Endothelial cell of umbilical vein (primary cell): ENCODE measurements at regions not wholly inside any gene's neighbourhood (a gene's known extent, or its start where the extent isn't known, plus 50 kb on each side); places are given as distances from the start of the nearest gene placed in this dataset.

Source experiments
- BruUV-seq: library from RNA; stranded (reverse); fragments of 400-500 nt; replicated peaks from 2 replicates; lab custom pipeline; 2021; lab: Mats Ljungman, UMichigan
- CTCF ChIA-PET: fragments of 300-600, 350-600 bp; sonication (Branson Sonifier 250); formaldehyde crosslinking; loops from one replicate; lab custom pipeline; 2021; ENCODE audit warnings: antibody characterized with exemption, inconsistent platforms; lab: Charles Lee
- POLR2A ChIA-PET: fragments of 300-600, 350-600 bp; sonication (Branson Sonifier 250); formaldehyde crosslinking; loops from one replicate; lab custom pipeline; 2021; ENCODE audit warnings: antibody characterized with exemption, inconsistent platforms; lab: Charles Lee
- DNase-seq: peaks from one replicate; pipeline ENCODE4 v3.0.0-alpha.2; 2011; ENCODE audit warnings: low read depth, low spot score
- FAIRE-seq: peaks from 2 replicates; lab custom pipeline; 2011; peaks lifted over from hg19 to GRCh38; lab: Jason Lieb, UNC
- H2AFZ ChIP-seq: 2 replicates; pipeline ENCODE4 v1.6.0; 2012; ENCODE audit warnings: low read depth, low read length, control low read depth, inconsistent platforms
- H3K27ac ChIP-seq: 2 replicates; pipeline ENCODE4 v1.5.1; 2011; ENCODE audit warnings: low read depth, mild to moderate bottlenecking, control low read depth, low read length, moderate library complexity; ENCODE audit not compliant: insufficient read depth
- H3K27me3 ChIP-seq, 2 experiments: 2 replicates each; pipeline versions ENCODE4 v1.6.0 to v1.6.1; 2011; ENCODE audit warnings: low read length in 2 of 2, mixed read lengths in 1 of 2; ENCODE audit not compliant: control insufficient read depth in 2 of 2, insufficient read depth in 2 of 2
- H3K36me3 ChIP-seq, 2 experiments: 2 replicates in 1 of 2; 3 replicates in 1 of 2; pipeline ENCODE4 v1.5.1; 2011; ENCODE audit warnings: low read length in 2 of 2, mild to moderate bottlenecking in 1 of 2, moderate library complexity in 1 of 2; ENCODE audit not compliant: control insufficient read depth in 2 of 2, insufficient read depth in 2 of 2; ENCODE audit errors: extremely low read depth in 1 of 2
- H3K4me1 ChIP-seq: 3 replicates; pipeline ENCODE4 v1.5.1; 2011; ENCODE audit warnings: mild to moderate bottlenecking, low read length; ENCODE audit not compliant: control insufficient read depth, insufficient read depth; ENCODE audit errors: extremely low read depth
- H3K4me2 ChIP-seq: 2 replicates; pipeline ENCODE4 v1.6.1; 2011; ENCODE audit warnings: low read length, control low read depth, mixed read lengths; ENCODE audit not compliant: insufficient read depth
- H3K4me3 ChIP-seq, 3 experiments: fragments of 200-600 bp in 1 of 3; sonication (generic), shearing (Covaris generic) in 1 of 3; replicated peaks in 1 of 3; 2 replicates each; pipeline ENCODE4 v1.5.1; 2011 to 2016; ENCODE audit warnings: control low read depth in 3 of 3, low read length in 3 of 3, mild to moderate bottlenecking in 2 of 3, inconsistent platforms in 1 of 3, low read depth in 1 of 3, moderate library complexity in 1 of 3; ENCODE audit not compliant: insufficient read depth in 1 of 3
- H3K79me2 ChIP-seq: 2 replicates; pipeline ENCODE4 v1.6.0; 2012; ENCODE audit warnings: low read length, inconsistent platforms; ENCODE audit not compliant: control insufficient read depth, insufficient read depth
- H3K9ac ChIP-seq: replicated peaks from 2 replicates; pipeline ENCODE3; 2011; ENCODE audit warnings: low read length, control low read depth; ENCODE audit not compliant: insufficient read depth; ENCODE audit errors: extremely low read depth
- H3K9me1 ChIP-seq: replicated peaks from 3 replicates; pipeline ENCODE4 v1.6.0; 2011; ENCODE audit warnings: mild to moderate bottlenecking, low read length; ENCODE audit not compliant: control insufficient read depth, insufficient read depth; ENCODE audit errors: extremely low read depth
- H3K9me3 ChIP-seq: replicated peaks from 2 replicates; pipeline ENCODE4 v1.5.1; 2012; ENCODE audit warnings: low read length, inconsistent platforms; ENCODE audit not compliant: control insufficient read depth, insufficient read depth
- H4K20me1 ChIP-seq: replicated peaks from 2 replicates; pipeline ENCODE3; 2011; ENCODE audit warnings: mild to moderate bottlenecking, low read length; ENCODE audit not compliant: control insufficient read depth, insufficient read depth; ENCODE audit errors: extremely low read depth
- EZH2 ChIP-seq: IDR thresholded peaks from 2 replicates; pipeline ENCODE4 v1.6.1; 2012; ENCODE audit warnings: borderline replicate concordance, low read depth, mild to moderate bottlenecking, moderate library complexity, low read length, inconsistent platforms; ENCODE audit not compliant: severe bottlenecking
- FOS ChIP-seq: IDR thresholded peaks from 2 replicates; pipeline ENCODE4 v1.6.1; 2011; ENCODE audit warnings: mild to moderate bottlenecking, low read length, moderate library complexity, borderline replicate concordance; ENCODE audit not compliant: insufficient read depth
- GATA2 ChIP-seq: IDR thresholded peaks from 2 replicates; pipeline ENCODE4 v1.7.0; 2011; ENCODE audit warnings: low read depth, mild to moderate bottlenecking, moderate library complexity, mixed read lengths, low read length; ENCODE audit not compliant: insufficient read length, insufficient read depth
- JUN ChIP-seq: IDR thresholded peaks from 2 replicates; pipeline ENCODE4 v1.6.1; 2011; ENCODE audit warnings: borderline replicate concordance, low read depth; ENCODE audit not compliant: insufficient read length, insufficient read depth
- MYC ChIP-seq: IDR thresholded peaks from one replicate; pipeline ENCODE4 v1.6.1; 2011; ENCODE audit warnings: mild to moderate bottlenecking, low read depth, low read length
- POLR2A ChIP-seq: IDR thresholded peaks from 2 replicates; pipeline ENCODE4 v1.6.1; 2012; ENCODE audit warnings: low read depth, mild to moderate bottlenecking, control low read depth, low read length
- POLR2AphosphoS5 ChIP-seq: IDR thresholded peaks from 2 replicates; pipeline ENCODE4 v1.6.1; 2012; ENCODE audit warnings: low read depth, mild to moderate bottlenecking, control low read depth, low read length, moderate library complexity; ENCODE audit not compliant: insufficient read depth
- dilution Hi-C: fragments of 300-500 bp; cut with MboI; formaldehyde crosslinking; loops from one replicate; pipeline ENCODE4 v1.15.0; 2019; ENCODE audit warnings: low sequenced_read_pairs; ENCODE audit not compliant: extremely low pct_ligation_motif_present
- intact Hi-C: fragments of 100-400 bp; cut with micrococcal nuclease; formaldehyde crosslinking; loops from one replicate; pipeline ENCODE4 v1.10.0; 2022
- TF ChIP-seq, protein P1 (sequence below), 2 donors: IDR thresholded peaks; 1 replicate in 1 of 2; 2 replicates in 1 of 2; pipeline ENCODE4 v1.5.1; 2011; ENCODE audit warnings: low read length in 2 of 2, mild to moderate bottlenecking in 2 of 2, moderate library complexity in 2 of 2, control low read depth in 1 of 2, inconsistent platforms in 1 of 2, low read depth in 1 of 2; ENCODE audit not compliant: insufficient read depth in 1 of 2; ENCODE audit errors: extremely low read depth in 1 of 2
- TF ChIP-seq, protein P2 (sequence below): IDR thresholded peaks from 2 replicates; pipeline ENCODE4 v1.6.1; 2011; ENCODE audit not compliant: insufficient read depth, insufficient read length

DNA sequence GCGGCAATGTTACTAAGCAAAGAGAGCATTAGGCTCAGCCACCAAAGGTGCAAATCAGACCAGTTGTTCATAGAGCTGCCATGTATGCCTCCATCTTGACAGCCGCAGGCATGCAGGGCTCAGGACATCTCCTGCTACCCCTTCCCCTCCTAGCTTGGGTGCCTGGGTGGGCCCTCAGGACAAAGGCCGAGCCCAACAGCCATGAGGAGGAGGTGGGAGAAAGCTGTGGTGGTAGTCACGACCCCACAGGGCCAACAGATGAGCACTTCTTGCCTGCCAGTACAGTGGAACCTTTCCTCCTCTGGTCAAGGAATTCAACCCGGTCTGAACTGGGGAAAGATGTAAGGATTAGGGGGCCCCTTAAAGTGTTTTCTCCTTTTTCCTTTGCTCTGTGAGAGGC lies 386.4 kb upstream of the SLITRK6 start:
- intact Hi-C loops: no loop called here
- H3K27ac ChIP-seq: no peak overlapping the region
- FAIRE-seq (no peak), DNase-seq (no peak)
- no peaks in the 10 kb centered on the region for H3K36me3 ChIP-seq
- POLR2A ChIA-PET: no interaction called here
- no peak overlapping the region for H3K9ac ChIP-seq
- no peaks in the 10 kb centered on the region for H3K4me1 ChIP-seq
- no peak overlapping the region for H2AFZ ChIP-seq
- H3K4me3 ChIP-seq: no peak overlapping the region
- TF ChIP-seq JUN (no peak), MYC (no peak), FOS (no peak), GATA2 (no peak), EZH2 (no peak)
- TF ChIP-seq, protein P1, sequence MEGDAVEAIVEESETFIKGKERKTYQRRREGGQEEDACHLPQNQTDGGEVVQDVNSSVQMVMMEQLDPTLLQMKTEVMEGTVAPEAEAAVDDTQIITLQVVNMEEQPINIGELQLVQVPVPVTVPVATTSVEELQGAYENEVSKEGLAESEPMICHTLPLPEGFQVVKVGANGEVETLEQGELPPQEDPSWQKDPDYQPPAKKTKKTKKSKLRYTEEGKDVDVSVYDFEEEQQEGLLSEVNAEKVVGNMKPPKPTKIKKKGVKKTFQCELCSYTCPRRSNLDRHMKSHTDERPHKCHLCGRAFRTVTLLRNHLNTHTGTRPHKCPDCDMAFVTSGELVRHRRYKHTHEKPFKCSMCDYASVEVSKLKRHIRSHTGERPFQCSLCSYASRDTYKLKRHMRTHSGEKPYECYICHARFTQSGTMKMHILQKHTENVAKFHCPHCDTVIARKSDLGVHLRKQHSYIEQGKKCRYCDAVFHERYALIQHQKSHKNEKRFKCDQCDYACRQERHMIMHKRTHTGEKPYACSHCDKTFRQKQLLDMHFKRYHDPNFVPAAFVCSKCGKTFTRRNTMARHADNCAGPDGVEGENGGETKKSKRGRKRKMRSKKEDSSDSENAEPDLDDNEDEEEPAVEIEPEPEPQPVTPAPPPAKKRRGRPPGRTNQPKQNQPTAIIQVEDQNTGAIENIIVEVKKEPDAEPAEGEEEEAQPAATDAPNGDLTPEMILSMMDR (IDR thresholded peaks at IDR 0.05; ENCODE audit: extremely low read depth in 1 of 2, insufficient read depth in 1 of 2, low read depth in 1 of 2, low read length in 2 of 2): no peak
- H3K9me3 ChIP-seq: peaks cover 6% of the 10 kb centered on the region
- no peaks in the 10 kb centered on the region for H3K79me2 ChIP-seq
- BruUV-seq: no TSS peak
- CTCF ChIA-PET: no interaction called here
- H4K20me1 ChIP-seq: no peaks in the 10 kb centered on the region
- dilution Hi-C loops: no loop called here
- H3K27me3 ChIP-seq: no peaks in the 10 kb centered on the region
- no peaks in the 10 kb centered on the region for H3K9me1 ChIP-seq
- H3K4me2 ChIP-seq: no peak overlapping the region

DNA sequence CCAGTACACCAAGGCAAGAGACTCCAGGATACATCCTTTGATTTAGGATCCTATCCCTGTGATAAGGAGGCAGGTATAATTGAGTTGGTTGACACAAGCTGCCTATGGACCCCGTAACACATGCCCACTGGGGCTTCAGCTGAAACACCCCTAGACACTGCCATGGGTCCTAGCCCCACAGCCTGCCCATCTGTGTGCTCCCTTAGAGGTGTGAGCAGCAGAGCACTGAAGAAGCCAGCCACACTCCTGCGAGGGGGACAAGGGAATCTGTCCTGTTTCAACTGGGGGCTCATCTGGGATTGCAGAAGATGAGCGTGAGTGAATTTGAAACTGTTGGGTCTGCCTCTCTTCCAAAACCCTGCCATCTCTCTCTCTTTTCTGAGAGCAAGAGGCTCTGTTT lies 385.9 kb upstream of the SLITRK6 start:
- Histone ChIP-seq H3K9me3 (peaks cover 4% of the 10 kb centered on the region), H3K4me2 (no peak overlapping the region), H3K27me3 (no peaks in the 10 kb centered on the region), H3K4me3 (no peak overlapping the region), H3K36me3 (no peaks in the 10 kb centered on the region), H3K9me1 (no peaks in the 10 kb centered on the region), H3K9ac (no peak overlapping the region), H2AFZ (no peak overlapping the region), H3K4me1 (no peaks in the 10 kb centered on the region), H3K27ac (no peak overlapping the region), H3K79me2 (no peaks in the 10 kb centered on the region), H4K20me1 (no peaks in the 10 kb centered on the region)
- ChIA-PET POLR2A (no interaction called here), CTCF (no interaction called here)
- no peak for FAIRE-seq
- intact Hi-C loops (no loop called here), dilution Hi-C loops (no loop called here)
- no peak for DNase-seq
- TF ChIP-seq FOS (no peak), MYC (no peak), POLR2AphosphoS5 (no peak), GATA2 (no peak), EZH2 (no peak), POLR2A (no peak), JUN (no peak)
- TF ChIP-seq, protein P1 (IDR thresholded peaks at IDR 0.05; ENCODE audit: extremely low read depth in 1 of 2, insufficient read depth in 1 of 2, low read depth in 1 of 2, low read length in 2 of 2): no peak
- TF ChIP-seq, protein P2, sequence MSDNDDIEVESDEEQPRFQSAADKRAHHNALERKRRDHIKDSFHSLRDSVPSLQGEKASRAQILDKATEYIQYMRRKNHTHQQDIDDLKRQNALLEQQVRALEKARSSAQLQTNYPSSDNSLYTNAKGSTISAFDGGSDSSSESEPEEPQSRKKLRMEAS: no peak
- no TSS peak for BruUV-seq
